HG02970 (cell line): ENCODE measurements at regions not wholly inside any gene's neighbourhood (a gene's known extent, or its start where the extent isn't known, plus 50 kb on each side); places are given as distances from the start of the nearest gene placed in this dataset.
"Not testable (repeated sequence)": the region's sequence is repeated elsewhere in the genome, so short reads cannot be mapped to it uniquely, and the experiment has no call there.

Experiments used
- ATAC-seq: cut with Tn5 transposase; IDR thresholded peaks from one replicate; pipeline ENCODE4 v1.9.1; 2021; ENCODE audit warnings: mild to moderate bottlenecking, moderate library complexity, moderate number of reproducible peaks; ENCODE audit not compliant: unreplicated experiment, low FRiP score

- no peak for ATAC-seq
Observed at GRCh38 chr15:26134152-26134551, 271.0 kb upstream of the ATP10A start.

DNA sequence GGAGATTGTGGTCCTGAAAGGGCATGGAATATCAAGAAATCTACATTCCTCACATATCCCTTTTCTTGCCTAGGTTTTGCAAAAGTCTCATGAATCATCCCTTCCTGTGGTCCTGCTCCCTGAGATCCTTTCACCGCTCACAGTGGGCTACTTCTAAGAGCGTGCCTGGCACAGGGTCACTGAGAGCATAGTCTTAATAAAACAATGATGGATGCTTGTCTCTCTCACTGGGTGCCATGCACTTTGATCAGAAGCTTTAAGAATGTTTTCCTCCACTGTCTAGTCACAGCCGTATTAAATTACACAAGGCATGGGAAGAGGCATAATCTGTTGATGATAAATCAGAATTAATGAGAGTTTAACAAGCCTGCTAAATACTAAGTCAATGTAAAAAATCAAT, 269.7 kb upstream of the ATP10A start:
- no peak for ATAC-seq

DNA sequence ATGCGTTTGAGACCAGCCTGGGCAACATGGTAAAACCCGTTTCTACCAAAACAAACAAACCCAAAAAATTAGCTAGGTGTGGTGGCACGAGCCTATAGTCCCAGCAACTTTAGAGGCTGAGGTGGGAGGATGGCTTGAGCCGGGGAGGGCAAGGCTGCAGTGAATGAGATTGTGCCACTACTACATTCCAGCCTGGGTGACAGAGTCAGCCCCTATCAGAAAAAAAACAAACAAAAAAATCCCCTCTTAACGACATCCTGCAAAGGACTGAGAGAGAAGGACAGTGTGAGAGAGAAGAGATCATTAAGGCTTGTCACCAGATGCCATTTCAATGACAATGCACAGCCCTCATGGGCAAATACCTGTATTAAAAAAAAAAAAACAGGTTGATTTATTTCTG, 266.7 kb upstream of the ATP10A start:
- ATAC-seq: no peak

DNA sequence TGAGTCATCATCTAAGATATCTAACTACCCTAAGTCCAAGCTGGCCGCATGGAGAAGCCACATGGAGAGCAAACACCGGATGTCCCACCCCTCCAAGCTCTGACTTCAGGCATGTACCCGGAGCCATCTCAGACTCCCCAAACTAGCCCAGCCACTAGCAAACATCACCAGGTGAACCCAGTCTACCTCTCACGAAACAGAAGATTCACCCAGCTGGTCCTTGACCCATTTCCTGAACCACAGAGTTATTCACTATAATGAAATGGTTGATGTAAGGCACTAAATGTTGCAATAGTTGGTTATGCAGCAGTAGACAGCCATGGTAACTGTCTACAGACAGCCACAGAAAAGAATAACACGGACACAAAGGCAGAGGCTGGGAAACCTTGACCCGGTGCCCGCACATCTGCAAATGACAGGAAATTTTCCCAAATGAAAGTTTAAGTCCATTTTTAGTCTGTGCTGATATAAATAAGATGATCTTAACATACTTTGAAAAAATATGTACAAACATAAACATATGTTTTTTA, 265.5 kb upstream of the ATP10A start:
- no peak for ATAC-seq

- no peak for ATAC-seq
Observed at GRCh38 chr15:26126819-26127387, 263.8 kb upstream of the ATP10A start.

DNA sequence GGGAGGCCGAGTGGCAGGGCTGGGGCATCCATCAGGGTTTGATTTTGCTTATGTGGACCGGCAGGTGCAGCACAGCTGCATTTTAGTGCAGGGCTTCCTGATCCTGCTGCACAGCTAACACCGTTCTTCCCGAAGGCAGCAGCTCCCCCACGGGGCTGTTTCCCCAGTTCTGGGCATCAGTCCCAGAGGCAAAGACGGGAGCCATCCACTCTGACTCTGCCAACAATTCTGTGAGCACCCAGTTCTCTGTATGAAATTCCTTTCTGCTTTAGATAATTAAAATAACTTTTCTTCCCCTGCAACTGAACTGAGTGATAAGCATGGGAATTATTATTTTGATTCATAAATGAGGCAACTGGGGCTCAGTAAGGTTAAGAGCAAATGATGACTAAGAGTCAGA, 262.9 kb upstream of the ATP10A start:
- ATAC-seq: no peak

- no peak for ATAC-seq
Observed at GRCh38 chr15:26125664-26126063, 262.5 kb upstream of the ATP10A start.

GRCh38 chr15:26119322-26119721, 256.2 kb upstream of the ATP10A start:
- ATAC-seq: no peak

- ATAC-seq: no peak
Observed at GRCh38 chr15:26115229-26115943, 252.3 kb upstream of the ATP10A start.

GRCh38 chr15:26114128-26114527, 251.0 kb upstream of the ATP10A start:
- not testable (repeated sequence) for ATAC-seq

DNA sequence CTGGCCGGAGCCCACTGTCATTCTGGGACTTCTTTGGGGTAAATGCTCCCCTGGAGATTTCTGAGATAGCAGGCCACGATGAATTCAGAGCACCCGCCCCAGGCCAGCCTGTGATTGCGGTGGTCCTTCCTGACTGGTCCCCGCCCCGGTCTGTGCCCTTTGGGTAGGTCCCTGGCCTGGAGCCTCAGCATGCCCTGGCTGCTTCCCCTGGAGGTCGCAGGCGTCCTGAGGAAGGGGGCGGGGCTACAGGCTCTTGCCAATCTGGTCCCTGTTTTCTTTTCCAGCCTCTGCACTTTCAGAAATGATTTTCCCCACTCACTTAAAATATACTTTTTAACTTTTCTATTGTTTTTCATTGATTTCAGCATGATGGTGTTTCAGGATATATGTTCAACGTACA, 250.2 kb upstream of the ATP10A start:
- no peak for ATAC-seq

DNA sequence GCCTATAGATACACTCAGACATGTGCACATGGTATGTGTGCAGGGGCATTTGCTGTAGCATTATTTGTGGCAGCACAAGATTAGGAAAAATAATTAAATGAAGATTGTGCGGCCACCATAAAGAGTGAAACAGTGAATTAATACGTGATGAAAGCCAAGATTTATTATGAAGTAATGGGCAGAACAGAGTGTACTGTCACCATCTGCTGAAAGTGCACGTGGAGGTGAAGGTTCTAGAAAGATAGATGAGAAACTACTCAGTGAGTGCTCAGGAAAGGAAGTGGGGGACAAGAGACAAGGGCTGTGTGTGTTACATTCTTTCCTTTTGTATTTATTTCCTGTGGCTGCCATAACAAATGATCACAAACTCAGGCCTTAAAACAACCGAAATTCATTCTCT, 246.1 kb upstream of the ATP10A start:
- no peak for ATAC-seq

- ATAC-seq: no peak
Observed at GRCh38 chr15:26106556-26106955, 243.4 kb upstream of the ATP10A start.

DNA sequence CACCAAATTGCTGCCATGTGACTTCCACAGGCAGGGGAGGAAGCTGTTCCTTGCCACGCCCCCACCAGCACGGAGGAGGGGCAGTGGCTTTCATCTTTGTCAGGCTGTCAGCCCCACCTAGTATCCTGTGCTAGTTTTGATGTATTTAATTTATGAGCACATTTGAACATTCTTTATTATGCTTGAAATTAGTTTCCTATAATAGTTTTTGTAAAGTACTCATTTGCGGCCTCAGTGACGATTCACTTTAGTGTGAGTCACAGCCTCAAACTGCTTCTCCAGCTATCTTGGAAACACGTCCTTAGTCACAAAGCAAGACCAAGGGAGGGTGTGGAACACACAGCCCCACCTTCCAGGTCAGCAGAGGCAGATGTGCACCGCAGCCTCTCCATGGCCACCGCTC, 239.9 kb upstream of the ATP10A start:
- ATAC-seq: no peak

GRCh38 chr15:26102365-26102764, 239.2 kb upstream of the ATP10A start:
- no peak for ATAC-seq

DNA sequence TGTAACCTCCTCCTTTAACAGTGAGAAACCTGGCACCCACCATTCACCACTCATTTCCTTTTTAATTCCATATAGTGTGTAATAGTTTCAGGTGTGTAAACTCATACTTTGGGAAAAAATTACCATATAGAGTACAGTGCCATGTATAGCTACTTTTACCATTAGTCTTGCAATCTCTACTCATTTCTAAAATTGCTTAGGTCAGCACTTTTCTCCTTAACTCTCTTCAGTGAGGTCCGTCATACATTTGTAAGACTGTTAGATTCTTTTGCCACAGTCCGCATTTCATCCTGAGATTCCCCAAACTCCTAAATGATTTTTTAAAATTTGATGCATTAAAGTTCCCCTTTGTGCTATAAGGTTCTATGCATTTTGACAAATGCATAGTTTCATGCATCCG, 238.3 kb upstream of the ATP10A start:
- ATAC-seq: no peak

- no peak for ATAC-seq
Observed at GRCh38 chr15:26098801-26099200, 235.7 kb upstream of the ATP10A start.

DNA sequence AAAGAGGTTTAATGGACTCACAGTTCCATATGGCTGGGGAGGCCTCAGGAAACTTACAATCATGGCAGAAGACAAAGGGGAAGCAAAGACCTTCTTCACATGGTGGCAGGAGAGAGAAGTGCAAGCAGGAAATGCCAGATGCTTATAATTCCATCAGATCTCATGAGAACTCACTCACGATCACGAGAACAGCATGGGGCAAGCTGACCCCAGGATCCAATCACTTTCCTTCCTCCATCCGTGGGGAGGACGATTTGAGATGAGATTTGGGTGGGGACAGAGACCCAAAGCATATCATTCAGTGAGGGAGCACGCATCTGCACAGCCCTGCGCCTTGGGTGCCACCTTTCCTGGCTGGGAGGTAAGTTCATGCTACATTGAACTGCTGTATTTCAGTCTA, 234.1 kb upstream of the ATP10A start:
- ATAC-seq: no peak

- no peak for ATAC-seq
Observed at GRCh38 chr15:26096581-26096980, 233.5 kb upstream of the ATP10A start.

- ATAC-seq: no peak
Observed at GRCh38 chr15:26095710-26096330, 232.7 kb upstream of the ATP10A start.

GRCh38 chr15:26091184-26091583, 228.1 kb upstream of the ATP10A start:
- ATAC-seq: no peak

DNA sequence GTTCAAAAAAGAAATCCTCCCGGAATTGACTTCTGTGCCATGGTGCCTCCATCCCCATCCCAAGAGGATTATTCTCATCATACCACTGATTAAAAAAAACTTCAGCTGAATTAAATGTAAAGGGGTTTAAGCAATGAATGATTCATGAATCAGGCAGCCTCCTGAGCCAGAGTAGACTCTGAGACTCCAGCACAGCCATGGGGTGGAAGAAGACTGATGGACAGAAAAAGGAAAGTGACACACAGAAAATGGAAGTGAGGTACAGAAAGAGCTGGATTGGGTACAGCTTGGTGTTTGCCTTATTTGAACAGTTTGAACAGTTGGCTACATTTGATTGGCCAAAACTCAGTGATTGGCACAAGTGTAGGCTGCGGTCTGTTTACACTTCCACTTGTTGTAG, 224.8 kb upstream of the ATP10A start:
- no peak for ATAC-seq
